ENCODE measurements at regions not wholly inside any gene's neighbourhood (a gene's known extent, or its start where the extent isn't known, plus 50 kb on each side); places are given as distances from the start of the nearest gene placed in this dataset.
"Not testable (repeated sequence)": the region's sequence is repeated elsewhere in the genome, so short reads cannot be mapped to it uniquely, and the experiment has no call there.

GRCh38 chr19:30804751-30805150 is 432.6 kb downstream of the ZNF536 start:
- no peaks in the 10 kb centered on the region for H3K36me3 ChIP-seq (ENCODE audit: control insufficient read depth, insufficient read depth, low read length)
- H3K4me1 ChIP-seq (ENCODE audit: control insufficient read depth, insufficient read depth, low read length) = no peaks in the 10 kb centered on the region
- TF ChIP-seq SIN3A (IDR thresholded peaks at IDR 0.05; ENCODE audit: borderline replicate concordance, insufficient read depth, low read depth, low read length) (no peak), TCF7L2 (IDR thresholded peaks at IDR 0.05; ENCODE audit: low read depth, low read length) (no peak), REST (IDR thresholded peaks at IDR 0.05; ENCODE audit: insufficient read depth in 1 of 2, low read depth in 2 of 2, low read length in 1 of 2) (no peak), POLR2AphosphoS5 (IDR thresholded peaks at IDR 0.05; ENCODE audit: low read depth, low read length) (no peak), CTCF (IDR thresholded peaks at IDR 0.05) (no peak)
- H3K4me3 ChIP-seq (ENCODE audit: low read depth in 2 of 2, low read length in 2 of 2) = no peak overlapping the region
- DNase-seq (ENCODE audit: low read depth, low spot score) (no peak), ATAC-seq (no peak)
- in situ Hi-C loops (cut with HindIII; ENCODE audit: low pct_unique_long_range_greater_than_20kb, low sequenced_read_pairs) = no loop called here
- H3K27ac ChIP-seq (ENCODE audit: low read length) = no peak overlapping the region
- BruUV-seq (replicated peaks) = no TSS peak
- no peaks in the 10 kb centered on the region for H3K9me3 ChIP-seq (ENCODE audit: control insufficient read depth, insufficient read depth, low read depth, low read length)
- CTCF ChIA-PET = no interaction called here
- peaks cover 3% of the 10 kb centered on the region; the same call in 1 of the 2 replicates for H3K27me3 ChIP-seq (ENCODE audit: control insufficient read depth, insufficient read depth, low read length)
- intact Hi-C loops (cut with micrococcal nuclease; ENCODE audit: unreplicated experiment) = no loop called here
- POLR2A ChIA-PET = no interaction called here

GRCh38 chr19:30804333-30804732 is 432.1 kb downstream of the ZNF536 start:
- BruUV-seq (replicated peaks); H3K27me3 ChIP-seq (ENCODE audit: control insufficient read depth, insufficient read depth, low read length); CTCF ChIA-PET; H3K4me3 ChIP-seq (ENCODE audit: low read depth in 2 of 2, low read length in 2 of 2); H3K4me1 ChIP-seq (ENCODE audit: control insufficient read depth, insufficient read depth, low read length); DNase-seq (ENCODE audit: low read depth, low spot score); in situ Hi-C loops (cut with HindIII; ENCODE audit: low pct_unique_long_range_greater_than_20kb, low sequenced_read_pairs); ATAC-seq; H3K27ac ChIP-seq (ENCODE audit: low read length); POLR2A ChIA-PET; H3K36me3 ChIP-seq (ENCODE audit: control insufficient read depth, insufficient read depth, low read length); H3K9me3 ChIP-seq (ENCODE audit: control insufficient read depth, insufficient read depth, low read depth, low read length); intact Hi-C loops (cut with micrococcal nuclease; ENCODE audit: unreplicated experiment): not testable (repeated sequence)

GRCh38 chr19:30802424-30803013 is 430.3 kb downstream of the ZNF536 start:
- no peak for TF ChIP-seq REST (IDR thresholded peaks at IDR 0.05; ENCODE audit: insufficient read depth in 1 of 2, low read depth in 2 of 2, low read length in 1 of 2)
- no peak for TF ChIP-seq TCF7L2 (IDR thresholded peaks at IDR 0.05; ENCODE audit: low read depth, low read length)
- TF ChIP-seq CTCF (IDR thresholded peaks at IDR 0.05) = no peak
- no peak for TF ChIP-seq POLR2AphosphoS5 (IDR thresholded peaks at IDR 0.05; ENCODE audit: low read depth, low read length)
- TF ChIP-seq SIN3A (IDR thresholded peaks at IDR 0.05; ENCODE audit: borderline replicate concordance, insufficient read depth, low read depth, low read length) = no peak
- ChIA-PET CTCF (interaction anchor here (0.6 kb wide), 1 partner anchor 134 kb away, joined by 4 read pairs; no protein-coding TSS in a partner anchor), POLR2A (interaction anchor here (0.6 kb wide), 1 partner anchor 1603 kb away, joined by 4 read pairs; the partner anchor contains the start of gene DPY19L3)
- no peaks in the 10 kb centered on the region for H3K4me1 ChIP-seq (ENCODE audit: control insufficient read depth, insufficient read depth, low read length)
- no peak overlapping the region for H3K27ac ChIP-seq (ENCODE audit: low read length)
- no peaks in the 10 kb centered on the region for H3K36me3 ChIP-seq (ENCODE audit: control insufficient read depth, insufficient read depth, low read length)
- ATAC-seq = no peak
- BruUV-seq (replicated peaks) = no TSS peak
- intact Hi-C loops (cut with micrococcal nuclease; ENCODE audit: unreplicated experiment) (no loop called here), in situ Hi-C loops (cut with HindIII; ENCODE audit: low pct_unique_long_range_greater_than_20kb, low sequenced_read_pairs) (no loop called here)
- H3K4me3 ChIP-seq (ENCODE audit: low read depth in 2 of 2, low read length in 2 of 2) = no peak overlapping the region
- no peaks in the 10 kb centered on the region for H3K9me3 ChIP-seq (ENCODE audit: control insufficient read depth, insufficient read depth, low read depth, low read length)
- no peak for DNase-seq (ENCODE audit: low read depth, low spot score)
- peaks cover 6% of the 10 kb centered on the region; the same call in 1 of the 2 replicates for H3K27me3 ChIP-seq (ENCODE audit: control insufficient read depth, insufficient read depth, low read length)

Data from Panc1 (cell line).